HL-60 (cell line): ENCODE measurements at regions not wholly inside any gene's neighbourhood (a gene's known extent, or its start where the extent isn't known, plus 50 kb on each side); places are given as distances from the start of the nearest gene placed in this dataset.

Source experiments
- DNase-seq, 2 experiments: peaks; one replicate each; pipeline ENCODE4 v3.0.0-alpha.2; 2010 to 2020; ENCODE audit warnings: low read depth in 1 of 2, low spot score in 1 of 2
- H3K27ac ChIP-seq: fragments of 250-450 bp; sonication (Bioruptor Pico); replicated peaks from 2 replicates; pipeline ENCODE4 v1.5.1; 2020; ENCODE audit warnings: mild to moderate bottlenecking, moderate library complexity
- H3K27me3 ChIP-seq: fragments of 250-450 bp; sonication (Bioruptor Pico); 2 replicates; pipeline ENCODE4 v1.5.1; 2021; ENCODE audit warnings: mild to moderate bottlenecking, moderate library complexity; ENCODE audit not compliant: insufficient read depth, poor library complexity, severe bottlenecking
- H3K4me3 ChIP-seq: replicated peaks from 2 replicates; pipeline ENCODE4 v1.5.1; 2011; ENCODE audit warnings: mild to moderate bottlenecking, control low read depth, low read length; ENCODE audit not compliant: insufficient read depth
- GABPA ChIP-seq: IDR thresholded peaks from 2 replicates; pipeline ENCODE4 v1.6.1; 2012; ENCODE audit warnings: low read depth
- POLR2AphosphoS5 ChIP-seq: IDR thresholded peaks from 2 replicates; pipeline ENCODE4 v1.6.1; 2012; ENCODE audit warnings: low read depth
- SPI1 ChIP-seq: IDR thresholded peaks from 2 replicates; pipeline ENCODE4 v1.6.1; 2012; ENCODE audit warnings: low read depth, mild to moderate bottlenecking, borderline replicate concordance
- TF ChIP-seq, protein P1 (sequence below): IDR thresholded peaks from one replicate; pipeline ENCODE4 v1.5.1; 2011; ENCODE audit warnings: low read length, control low read depth, inconsistent platforms; ENCODE audit not compliant: insufficient read depth
- TF ChIP-seq, protein P2 (sequence below): IDR thresholded peaks from 2 replicates; pipeline ENCODE4 v1.6.1; 2012; ENCODE audit warnings: low read depth; ENCODE audit not compliant: insufficient replicate concordance

GRCh38 chr2:198873503-198874471 lies 584.0 kb downstream of the SATB2 start:
- no peak for DNase-seq

DNA sequence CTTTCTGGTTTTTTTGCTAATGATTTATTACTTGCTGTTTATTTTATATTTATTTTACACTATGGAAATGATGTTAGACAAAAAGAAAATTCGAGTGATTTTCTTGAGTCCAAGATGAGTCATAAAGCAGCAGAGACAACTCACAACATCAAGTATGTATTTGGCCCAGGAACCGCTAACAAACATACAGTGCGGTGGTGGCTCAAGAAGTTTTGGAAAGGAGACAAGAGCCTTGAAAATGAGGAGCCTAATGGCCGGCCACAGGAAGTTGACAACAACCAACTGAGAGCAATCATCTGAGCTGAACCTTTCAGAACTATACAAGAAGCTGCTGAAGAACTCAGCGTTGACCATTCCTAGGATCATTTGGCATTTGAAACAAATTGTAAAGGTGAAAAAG lies 594.1 kb downstream of the SATB2 start:
- no peak for DNase-seq
- Histone ChIP-seq H3K27ac (no peak overlapping the region), H3K4me3 (no peak overlapping the region), H3K27me3 (no peaks in the 10 kb centered on the region)
- TF ChIP-seq POLR2AphosphoS5 (no peak), GABPA (no peak), SPI1 (no peak)
- TF ChIP-seq, protein P1, sequence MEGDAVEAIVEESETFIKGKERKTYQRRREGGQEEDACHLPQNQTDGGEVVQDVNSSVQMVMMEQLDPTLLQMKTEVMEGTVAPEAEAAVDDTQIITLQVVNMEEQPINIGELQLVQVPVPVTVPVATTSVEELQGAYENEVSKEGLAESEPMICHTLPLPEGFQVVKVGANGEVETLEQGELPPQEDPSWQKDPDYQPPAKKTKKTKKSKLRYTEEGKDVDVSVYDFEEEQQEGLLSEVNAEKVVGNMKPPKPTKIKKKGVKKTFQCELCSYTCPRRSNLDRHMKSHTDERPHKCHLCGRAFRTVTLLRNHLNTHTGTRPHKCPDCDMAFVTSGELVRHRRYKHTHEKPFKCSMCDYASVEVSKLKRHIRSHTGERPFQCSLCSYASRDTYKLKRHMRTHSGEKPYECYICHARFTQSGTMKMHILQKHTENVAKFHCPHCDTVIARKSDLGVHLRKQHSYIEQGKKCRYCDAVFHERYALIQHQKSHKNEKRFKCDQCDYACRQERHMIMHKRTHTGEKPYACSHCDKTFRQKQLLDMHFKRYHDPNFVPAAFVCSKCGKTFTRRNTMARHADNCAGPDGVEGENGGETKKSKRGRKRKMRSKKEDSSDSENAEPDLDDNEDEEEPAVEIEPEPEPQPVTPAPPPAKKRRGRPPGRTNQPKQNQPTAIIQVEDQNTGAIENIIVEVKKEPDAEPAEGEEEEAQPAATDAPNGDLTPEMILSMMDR: no peak
- TF ChIP-seq, protein P2, sequence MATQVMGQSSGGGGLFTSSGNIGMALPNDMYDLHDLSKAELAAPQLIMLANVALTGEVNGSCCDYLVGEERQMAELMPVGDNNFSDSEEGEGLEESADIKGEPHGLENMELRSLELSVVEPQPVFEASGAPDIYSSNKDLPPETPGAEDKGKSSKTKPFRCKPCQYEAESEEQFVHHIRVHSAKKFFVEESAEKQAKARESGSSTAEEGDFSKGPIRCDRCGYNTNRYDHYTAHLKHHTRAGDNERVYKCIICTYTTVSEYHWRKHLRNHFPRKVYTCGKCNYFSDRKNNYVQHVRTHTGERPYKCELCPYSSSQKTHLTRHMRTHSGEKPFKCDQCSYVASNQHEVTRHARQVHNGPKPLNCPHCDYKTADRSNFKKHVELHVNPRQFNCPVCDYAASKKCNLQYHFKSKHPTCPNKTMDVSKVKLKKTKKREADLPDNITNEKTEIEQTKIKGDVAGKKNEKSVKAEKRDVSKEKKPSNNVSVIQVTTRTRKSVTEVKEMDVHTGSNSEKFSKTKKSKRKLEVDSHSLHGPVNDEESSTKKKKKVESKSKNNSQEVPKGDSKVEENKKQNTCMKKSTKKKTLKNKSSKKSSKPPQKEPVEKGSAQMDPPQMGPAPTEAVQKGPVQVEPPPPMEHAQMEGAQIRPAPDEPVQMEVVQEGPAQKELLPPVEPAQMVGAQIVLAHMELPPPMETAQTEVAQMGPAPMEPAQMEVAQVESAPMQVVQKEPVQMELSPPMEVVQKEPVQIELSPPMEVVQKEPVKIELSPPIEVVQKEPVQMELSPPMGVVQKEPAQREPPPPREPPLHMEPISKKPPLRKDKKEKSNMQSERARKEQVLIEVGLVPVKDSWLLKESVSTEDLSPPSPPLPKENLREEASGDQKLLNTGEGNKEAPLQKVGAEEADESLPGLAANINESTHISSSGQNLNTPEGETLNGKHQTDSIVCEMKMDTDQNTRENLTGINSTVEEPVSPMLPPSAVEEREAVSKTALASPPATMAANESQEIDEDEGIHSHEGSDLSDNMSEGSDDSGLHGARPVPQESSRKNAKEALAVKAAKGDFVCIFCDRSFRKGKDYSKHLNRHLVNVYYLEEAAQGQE: no peak

More at GRCh38 chr2:198873503-198874471, 584.0 kb downstream of the SATB2 start:
- H3K27ac ChIP-seq: no peak overlapping the region
- H3K4me3 ChIP-seq: no peak overlapping the region
- TF ChIP-seq SPI1: no peak
- TF ChIP-seq, protein P1: no peak
- TF ChIP-seq, protein P2: no peak
- no peak for TF ChIP-seq POLR2AphosphoS5
- TF ChIP-seq GABPA: no peak
- no peaks in the 10 kb centered on the region for H3K27me3 ChIP-seq

DNA sequence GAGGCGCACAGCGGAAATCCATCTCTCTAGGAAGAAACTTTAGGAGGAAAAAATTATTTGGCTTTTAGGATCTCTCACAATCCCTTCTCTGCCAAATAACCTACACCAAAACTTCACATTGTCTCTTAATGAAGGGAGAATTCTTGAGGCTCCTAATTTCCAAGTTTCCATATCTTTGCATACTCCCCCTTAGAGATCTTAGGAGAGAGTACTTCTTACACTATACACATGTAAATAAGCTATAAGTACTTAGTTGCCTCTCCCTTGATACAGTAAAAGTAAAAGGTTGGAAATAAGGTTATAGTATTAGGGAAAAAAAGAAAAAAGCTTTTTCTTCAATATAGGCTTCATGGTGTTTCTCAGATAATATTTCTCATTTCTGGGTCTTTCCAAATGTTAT lies 596.7 kb downstream of the SATB2 start:
- DNase-seq: no peak
- Histone ChIP-seq H3K27me3 (no peaks in the 10 kb centered on the region), H3K4me3 (no peak overlapping the region), H3K27ac (no peak overlapping the region)
- TF ChIP-seq, protein P1: no peak
- no peak for TF ChIP-seq SPI1
- no peak for TF ChIP-seq GABPA
- TF ChIP-seq, protein P2: no peak
- TF ChIP-seq POLR2AphosphoS5: no peak
